ENCODE measurements at regions not wholly inside any gene's neighbourhood (a gene's known extent, or its start where the extent isn't known, plus 50 kb on each side); places are given as distances from the start of the nearest gene placed in this dataset.

DNA sequence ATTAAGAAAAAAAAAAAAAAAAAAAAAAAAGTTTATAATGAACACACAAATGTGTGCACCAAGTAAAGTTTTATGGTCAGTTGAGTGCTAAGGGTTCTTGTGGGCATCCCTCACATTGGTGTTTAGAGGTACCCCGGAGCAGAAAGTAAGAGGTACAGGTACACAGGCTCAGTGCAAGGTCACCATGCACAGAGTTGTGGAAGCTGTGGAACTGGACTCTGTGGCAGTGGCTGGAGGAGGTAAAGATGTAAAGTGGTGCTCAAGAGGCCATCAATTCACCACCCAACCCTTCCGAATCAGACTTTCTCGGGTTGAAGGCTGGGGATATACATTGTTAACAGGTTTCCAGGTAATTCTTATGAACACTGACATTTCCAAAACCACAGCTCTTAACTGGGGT, 83.6 kb upstream of the FOXN2 start (continued):
- no peak for TF ChIP-seq KIAA2018 (CRISPR knock-in tag; IDR thresholded peaks at IDR 0.05; ENCODE audit: borderline replicate concordance)
- no peak for TF ChIP-seq ARNTL (CRISPR knock-in tag; IDR thresholded peaks at IDR 0.05)
- 0 out of 2 replicates have a peak, but pooled peaks have one; percentile 19 for TF ChIP-seq SALL1 (CRISPR knock-in tag; IDR thresholded peaks at IDR 0.05)
- TF ChIP-seq PCBP2 (optimal IDR thresholded peaks at IDR 0.05; ENCODE audit: low read depth, low read length, poor library complexity, severe bottlenecking) = no peak
- TF ChIP-seq KAT2B (IDR thresholded peaks at IDR 0.05; ENCODE audit: borderline replicate concordance, low read depth, low read length) = no peak
- TF ChIP-seq MED1 (CRISPR knock-in tag; IDR thresholded peaks at IDR 0.05) = 0 out of 2 replicates have a peak, but pooled peaks have one; percentile 16
